Kasumi-1 (cell line): ENCODE measurements at regions not wholly inside any gene's neighbourhood (a gene's known extent, or its start where the extent isn't known, plus 50 kb on each side); places are given as distances from the start of the nearest gene placed in this dataset.
A peak's percentile ranks its signal among the peaks of the same experiment; 100 is the strongest.
"Not testable (repeated sequence)": the region's sequence is repeated elsewhere in the genome, so short reads cannot be mapped to it uniquely, and the experiment has no call there.

Experiments
- DNase-seq, 2 experiments: peaks; one replicate each; lab custom pipeline; 2025; lab: John Stamatoyannopoulos, UW

- DNase-seq: no peak
These were observed 184.5 kb upstream of the TLE4 start for GRCh38 chr9:79387101-79387835.

DNA sequence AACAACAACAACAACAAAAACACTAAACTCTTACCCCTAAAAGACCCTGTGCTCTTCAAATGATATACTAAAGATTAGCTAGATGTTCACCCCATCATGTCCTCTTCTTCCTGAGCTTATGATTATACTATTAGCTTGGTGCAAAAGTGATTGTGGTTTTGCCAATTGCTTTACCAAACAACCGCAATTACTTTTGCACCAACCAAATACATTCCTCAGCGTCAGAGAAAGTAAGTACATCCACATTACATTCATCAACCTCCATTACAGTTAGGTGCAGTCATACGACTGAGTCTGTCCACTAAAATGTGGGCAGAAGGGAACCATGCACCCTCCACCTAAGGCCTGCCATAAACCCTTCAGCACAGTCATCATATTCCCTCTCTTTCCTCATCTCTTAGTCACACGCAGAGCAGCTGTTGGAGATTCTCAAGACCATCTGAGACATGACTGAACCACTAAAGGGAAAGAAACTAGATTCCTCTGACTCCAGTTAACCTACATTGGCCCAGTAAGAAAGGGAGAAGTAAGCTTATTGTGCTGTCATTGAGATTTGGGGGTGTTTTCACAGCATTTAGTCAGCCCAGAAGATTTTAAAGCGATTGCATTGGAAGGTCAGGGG is 181.6 kb upstream of the TLE4 start:
- DNase-seq: no peak

DNA sequence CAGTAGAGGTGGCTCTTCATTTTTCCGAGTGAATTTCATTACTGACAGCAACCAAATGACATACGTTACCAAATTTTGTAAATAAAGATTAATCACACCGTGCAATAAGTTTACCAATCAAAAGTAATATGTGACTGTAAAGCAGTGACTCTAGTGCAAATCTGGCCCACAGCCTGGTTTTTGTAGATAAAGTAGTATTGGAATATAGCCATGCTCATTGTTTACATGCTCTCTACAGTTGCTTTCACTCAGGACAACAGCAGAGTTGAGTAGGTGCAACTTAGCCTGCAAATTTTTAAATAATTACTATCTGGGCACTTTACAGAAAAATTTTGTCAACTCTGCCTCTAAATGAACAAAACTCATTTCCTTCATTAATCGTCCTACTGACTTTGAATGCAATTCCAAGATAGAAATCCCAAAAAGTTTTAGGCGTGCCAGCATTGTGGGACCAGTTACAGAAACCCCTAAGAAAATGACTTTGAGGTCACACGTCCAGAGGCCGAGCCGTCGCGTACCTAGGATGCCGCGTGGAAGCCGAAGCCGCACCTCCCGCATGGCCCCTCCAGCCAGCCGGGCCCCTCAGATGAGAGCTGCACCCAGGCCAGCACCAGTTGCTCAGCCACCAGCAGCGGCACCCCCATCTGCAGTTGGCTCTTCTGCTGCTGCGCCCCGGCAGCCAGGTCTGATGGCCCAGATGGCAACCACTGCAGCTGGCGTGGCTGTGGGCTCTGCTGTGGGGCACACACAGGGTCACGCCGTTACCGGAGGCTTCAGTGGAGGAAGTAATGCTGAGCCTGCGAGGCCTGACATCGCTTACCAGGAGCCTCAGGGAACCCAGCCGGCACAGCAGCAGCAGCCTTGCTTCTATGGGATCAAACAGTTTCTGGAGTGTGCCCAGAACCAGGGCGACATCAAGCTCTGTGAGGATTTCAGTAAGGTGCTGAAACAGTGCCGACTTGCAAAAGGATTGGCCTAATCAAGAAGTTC is 180.7 kb upstream of the TLE4 start:
- no peak for DNase-seq

- no peak for DNase-seq
These were observed 176.5 kb upstream of the TLE4 start for GRCh38 chr9:79395228-79395627.

GRCh38 chr9:79395755-79396154 is 176.0 kb upstream of the TLE4 start:
- DNase-seq: no peak

GRCh38 chr9:79396168-79396567 is 175.6 kb upstream of the TLE4 start:
- no peak for DNase-seq

DNA sequence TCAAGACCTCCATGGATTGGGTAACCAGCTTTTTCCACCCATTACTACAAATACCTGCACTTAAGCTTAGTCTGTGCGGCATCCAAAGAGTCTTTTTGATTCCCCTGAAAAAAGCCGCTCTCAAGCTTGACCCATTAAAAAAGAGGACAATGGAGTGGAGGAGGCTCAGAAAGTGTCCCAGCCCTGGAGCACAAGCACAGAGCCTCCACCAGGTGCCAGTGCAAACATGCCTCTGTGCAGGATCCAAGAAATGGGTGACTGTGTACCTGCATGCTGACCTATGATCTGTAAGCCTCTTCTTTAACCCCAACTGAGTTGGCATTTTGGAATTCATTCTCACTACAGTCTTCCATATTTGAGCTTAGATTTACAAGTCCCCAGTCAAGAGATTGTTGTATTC is 168.3 kb upstream of the TLE4 start:
- no peak for DNase-seq

DNA sequence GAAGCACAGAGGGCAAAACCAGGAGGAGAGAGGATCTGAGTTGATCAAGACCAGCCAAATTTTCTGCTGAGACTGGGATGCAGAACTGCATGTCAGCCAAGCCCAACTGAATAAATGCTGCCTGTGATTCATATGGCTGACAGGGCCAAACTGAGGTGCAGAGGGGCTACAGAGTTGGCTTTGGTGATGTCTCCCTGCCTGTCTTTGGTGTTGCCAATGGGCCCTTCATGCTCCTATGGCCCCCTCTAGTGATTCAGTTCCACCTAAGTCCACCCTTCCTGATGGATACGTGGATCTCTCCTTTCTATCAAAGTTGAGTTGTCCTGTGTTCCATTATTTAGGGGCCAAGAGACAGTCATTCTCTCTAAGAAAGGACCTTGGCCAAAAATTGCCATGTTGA is 163.6 kb upstream of the TLE4 start:
- DNase-seq: no peak

DNA sequence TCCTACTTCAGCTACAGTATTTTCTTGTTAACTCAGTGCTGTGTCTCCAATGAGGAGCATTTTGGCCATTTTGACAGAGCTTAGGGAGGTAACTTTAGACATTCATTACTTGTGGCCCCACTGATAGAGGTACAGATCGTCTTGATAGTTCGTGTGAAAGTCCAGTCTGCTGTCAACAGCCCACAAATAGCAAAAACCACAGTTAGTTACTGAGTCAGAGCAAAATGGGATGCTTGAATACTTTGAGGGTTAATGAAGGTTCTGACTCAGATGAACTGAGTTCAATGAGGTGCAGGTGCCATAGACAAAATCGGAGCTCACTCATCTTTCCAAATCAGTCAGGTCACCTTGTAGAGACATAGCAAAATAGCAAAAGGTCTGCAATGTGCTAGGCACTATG is 163.1 kb upstream of the TLE4 start:
- no peak for DNase-seq

- no peak for DNase-seq
These were observed 162.5 kb upstream of the TLE4 start for GRCh38 chr9:79409182-79409823.

- no peak for DNase-seq
These were observed 145.9 kb upstream of the TLE4 start for GRCh38 chr9:79425840-79426239.

DNA sequence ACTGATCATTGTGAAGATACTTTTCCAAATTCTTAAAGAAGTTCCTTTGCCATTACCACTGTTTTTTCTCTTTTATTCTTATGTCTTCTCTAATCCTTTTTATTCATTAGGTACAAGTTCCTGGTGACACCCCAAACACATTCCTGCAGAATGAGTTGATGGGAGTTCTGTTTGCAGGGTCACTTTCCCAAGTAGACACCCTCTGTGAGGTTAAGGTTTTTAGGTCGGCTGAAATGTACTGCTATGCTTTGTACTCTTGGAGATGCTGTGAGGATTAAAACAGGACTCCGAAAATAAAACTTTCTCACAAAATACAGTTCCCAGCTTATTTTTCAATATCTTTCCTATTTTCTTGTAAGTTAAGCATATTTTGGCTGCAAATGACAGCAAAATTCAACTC is 143.3 kb upstream of the TLE4 start:
- no peak for DNase-seq

DNA sequence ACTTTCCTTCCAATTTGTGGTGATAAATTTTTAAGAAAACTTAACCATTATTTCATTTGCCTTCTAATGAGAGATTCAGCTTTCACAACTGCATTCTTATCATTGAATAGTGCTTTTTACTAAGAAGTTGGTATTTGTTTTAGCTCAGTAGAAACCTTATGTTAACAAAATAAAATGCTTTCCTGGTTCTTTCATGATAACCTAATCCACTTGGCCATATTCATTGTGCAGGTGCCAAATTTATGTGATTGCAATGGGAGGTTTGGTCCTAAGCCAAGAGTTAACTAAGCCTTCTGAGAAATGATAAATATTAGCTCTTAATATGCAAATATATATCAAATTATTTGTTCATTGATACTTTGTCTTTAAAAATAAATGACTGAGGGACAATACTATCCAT is 141.1 kb upstream of the TLE4 start:
- DNase-seq: no peak

- no peak for DNase-seq
These were observed 140.6 kb upstream of the TLE4 start for GRCh38 chr9:79431019-79431679.

DNA sequence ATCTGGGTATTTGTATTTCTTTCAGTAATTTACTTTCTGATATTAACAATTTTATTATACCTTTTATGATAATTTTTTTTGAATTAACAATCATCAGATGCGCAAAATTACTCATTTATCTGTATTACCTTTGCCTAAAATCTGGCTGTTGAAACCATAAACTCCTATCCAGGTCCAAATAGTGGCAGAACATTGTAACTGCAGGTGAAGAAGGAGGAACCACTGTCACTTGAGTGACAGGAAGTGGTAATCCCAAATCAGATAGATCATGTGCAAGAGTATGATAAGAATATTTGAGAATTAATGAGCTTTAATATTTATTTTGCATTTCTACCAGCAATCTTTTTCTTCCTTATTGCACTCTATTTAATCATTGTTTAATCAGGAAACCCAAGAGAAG is 139.3 kb upstream of the TLE4 start:
- peak in 1 of 2 experiments; percentile 18 for DNase-seq

GRCh38 chr9:79433703-79434102 is 138.1 kb upstream of the TLE4 start:
- DNase-seq: no peak

DNA sequence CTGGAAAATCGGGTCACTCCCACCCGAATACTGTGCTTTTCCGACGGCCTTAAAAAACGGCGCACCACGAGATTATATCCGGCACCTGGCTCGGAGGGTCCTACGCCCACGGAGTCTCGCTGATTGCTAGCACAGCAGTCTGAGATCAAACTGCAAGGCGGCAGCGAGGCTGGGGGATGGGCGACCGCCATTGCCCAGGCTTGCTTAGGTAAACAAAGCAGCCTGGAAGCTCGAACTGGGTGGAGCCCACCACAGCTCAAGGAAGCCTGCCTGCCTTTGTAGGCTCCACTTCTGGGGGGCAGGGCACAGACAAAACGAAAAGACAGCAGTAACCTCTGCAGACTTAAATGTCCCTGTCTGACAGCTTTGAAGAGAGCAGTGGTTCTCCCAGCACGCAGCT is 132.5 kb upstream of the TLE4 start:
- not testable (repeated sequence) for DNase-seq

DNA sequence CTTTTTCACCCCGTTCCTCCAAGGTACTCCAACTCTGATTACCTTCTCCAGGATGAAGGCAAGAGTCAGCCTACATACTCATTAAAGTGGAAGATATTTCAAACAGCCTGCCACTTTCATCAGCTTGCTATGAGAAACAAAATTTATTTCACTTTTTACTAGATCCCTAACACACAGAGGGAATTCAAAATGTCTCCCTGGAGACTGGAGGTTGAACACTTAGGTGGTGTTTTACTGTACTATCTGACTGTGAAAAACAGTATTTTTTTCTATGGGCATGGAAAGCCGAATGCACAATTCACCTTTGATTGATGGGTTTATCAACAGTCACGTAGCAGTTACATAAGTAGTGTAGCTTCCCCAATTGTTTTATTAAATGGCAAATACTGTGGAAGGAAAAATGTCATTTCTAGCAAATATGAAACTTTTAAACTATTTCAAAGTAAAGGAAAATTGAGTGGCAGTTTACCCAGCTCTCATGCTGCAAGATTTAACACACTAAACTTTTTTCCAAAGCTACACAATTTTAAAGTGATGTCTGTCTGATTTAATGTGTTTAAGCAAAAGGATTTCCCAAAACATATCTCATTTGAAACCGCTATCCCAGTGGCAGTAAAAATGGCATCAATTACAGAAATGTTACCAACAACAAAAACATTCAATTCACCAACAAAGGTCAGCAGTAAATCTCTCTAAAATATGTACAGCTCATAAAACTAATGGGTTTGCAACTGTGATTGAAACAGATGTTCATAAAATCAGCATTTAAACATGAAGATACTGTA is 125.0 kb upstream of the TLE4 start:
- DNase-seq: no peak

GRCh38 chr9:79447308-79447605 is 124.5 kb upstream of the TLE4 start:
- no peak for DNase-seq

GRCh38 chr9:79447762-79448161 is 124.0 kb upstream of the TLE4 start:
- DNase-seq: no peak

DNA sequence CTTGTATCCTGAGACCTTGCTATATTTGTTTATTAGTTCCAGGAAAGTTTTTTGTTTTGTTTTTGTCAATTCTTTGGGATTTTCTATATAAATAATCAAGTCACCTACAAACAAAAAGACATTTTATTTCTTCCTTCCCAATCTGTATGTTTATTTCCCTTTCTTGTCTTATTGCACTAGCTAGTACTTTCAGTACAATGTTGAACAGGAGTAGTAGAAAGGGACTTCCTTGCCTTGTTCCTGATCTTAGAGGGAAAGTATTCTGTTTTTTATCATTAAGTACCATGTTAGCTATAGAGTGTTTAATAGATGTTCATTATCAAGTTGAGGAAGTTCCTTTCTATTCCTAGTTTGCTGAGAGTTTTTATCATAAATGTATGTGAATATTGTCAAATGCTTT is 119.5 kb upstream of the TLE4 start:
- DNase-seq: no peak
